HL-60 (cell line): ENCODE measurements at regions not wholly inside any gene's neighbourhood (a gene's known extent, or its start where the extent isn't known, plus 50 kb on each side); places are given as distances from the start of the nearest gene placed in this dataset.

ENCODE experiments used
- CTCF ChIP-seq: IDR thresholded peaks from one replicate; pipeline ENCODE4 v1.5.1; 2011; ENCODE audit warnings: low read length, control low read depth, inconsistent platforms; ENCODE audit not compliant: insufficient read depth
- POLR2AphosphoS5 ChIP-seq: IDR thresholded peaks from 2 replicates; pipeline ENCODE4 v1.6.1; 2012; ENCODE audit warnings: low read depth
- REST ChIP-seq: IDR thresholded peaks from 2 replicates; pipeline ENCODE4 v1.6.1; 2012; ENCODE audit warnings: low read depth; ENCODE audit not compliant: insufficient replicate concordance
- SPI1 ChIP-seq: IDR thresholded peaks from 2 replicates; pipeline ENCODE4 v1.6.1; 2012; ENCODE audit warnings: low read depth, mild to moderate bottlenecking, borderline replicate concordance

GRCh38 chr10:64881257-64881656 is 1360.1 kb downstream of the REEP3 start:
- TF ChIP-seq CTCF (no peak), POLR2AphosphoS5 (no peak), REST (no peak), SPI1 (no peak)
